ENCODE measurements at regions not wholly inside any gene's neighbourhood (a gene's known extent, or its start where the extent isn't known, plus 50 kb on each side); places are given as distances from the start of the nearest gene placed in this dataset.

GRCh38 chr3:148042663-148043445, 633.7 kb downstream of the ZIC1 start:
- Histone ChIP-seq H3K9ac (ENCODE audit: low read depth in 1 of 2, low read length in 2 of 2) (no peak overlapping the region), H3K36me3 (ENCODE audit: control insufficient read depth in 2 of 2, insufficient read depth in 2 of 2, low read length in 2 of 2) (no peaks in the 10 kb centered on the region)

DNA sequence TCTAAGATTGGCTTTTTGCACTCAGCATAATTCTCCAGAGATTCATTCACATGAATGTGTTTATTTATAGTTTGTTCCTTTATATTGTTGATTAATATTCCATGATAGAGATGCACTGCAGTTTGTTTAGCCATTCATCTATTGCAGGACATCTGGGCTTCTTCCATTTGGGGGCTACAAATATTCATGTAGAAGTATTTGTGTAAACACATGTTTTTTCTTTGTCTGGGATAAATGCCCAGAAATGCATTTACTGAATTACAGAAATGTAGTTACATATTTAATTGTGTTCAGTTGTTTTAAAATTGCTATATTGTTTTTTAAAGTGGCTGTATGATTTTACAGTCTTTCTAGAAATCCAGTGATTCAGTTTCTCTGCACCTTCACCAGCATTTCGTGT, 635.0 kb downstream of the ZIC1 start:
- Histone ChIP-seq H3K27ac (ENCODE audit: low read depth in 2 of 2, low read length in 2 of 2) (no peak overlapping the region), H3K9ac (ENCODE audit: low read depth in 1 of 2, low read length in 2 of 2) (no peak overlapping the region), H3K9me3 (ENCODE audit: control insufficient read depth in 2 of 2, low read length in 2 of 2) (no peaks in the 10 kb centered on the region), H3K36me3 (ENCODE audit: control insufficient read depth in 2 of 2, insufficient read depth in 2 of 2, low read length in 2 of 2) (no peaks in the 10 kb centered on the region), H3K27me3 (ENCODE audit: control insufficient read depth in 2 of 2, insufficient read depth in 2 of 2, low read length in 2 of 2) (no peaks in the 10 kb centered on the region), H3K4me1 (ENCODE audit: control insufficient read depth in 2 of 2, insufficient read depth in 2 of 2, low read length in 2 of 2) (no peaks in the 10 kb centered on the region), H3K4me3 (ENCODE audit: low read length in 2 of 2) (no peak overlapping the region)

More at GRCh38 chr3:148042663-148043445, 633.7 kb downstream of the ZIC1 start:
- no peaks in the 10 kb centered on the region for H3K27me3 ChIP-seq (ENCODE audit: control insufficient read depth in 2 of 2, insufficient read depth in 2 of 2, low read length in 2 of 2)
- H3K9me3 ChIP-seq (ENCODE audit: control insufficient read depth in 2 of 2, low read length in 2 of 2) = no peaks in the 10 kb centered on the region
- H3K27ac ChIP-seq (ENCODE audit: low read depth in 2 of 2, low read length in 2 of 2) = no peak overlapping the region
- H3K4me1 ChIP-seq (ENCODE audit: control insufficient read depth in 2 of 2, insufficient read depth in 2 of 2, low read length in 2 of 2) = no peaks in the 10 kb centered on the region
- H3K4me3 ChIP-seq (ENCODE audit: low read length in 2 of 2) = no peak overlapping the region

DNA sequence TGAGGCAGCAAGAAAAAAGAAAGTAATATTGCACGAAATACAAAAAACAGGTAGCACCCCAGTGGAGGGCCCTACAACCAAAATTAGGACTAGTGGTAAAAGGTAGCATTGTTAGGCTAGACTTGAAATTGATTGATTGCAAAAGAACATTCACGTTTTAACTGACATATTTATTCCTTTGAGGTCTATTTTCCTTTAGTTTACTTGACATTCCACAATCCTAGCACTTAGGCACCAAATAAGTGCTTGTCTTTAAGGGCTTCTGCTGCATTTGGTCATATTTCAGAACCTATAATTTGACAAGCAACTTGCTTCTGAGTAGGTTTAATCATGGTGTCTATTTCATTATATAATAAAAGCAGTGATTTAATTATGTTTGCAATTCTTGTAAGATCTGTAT, 642.7 kb upstream of the AGTR1 start:
- no peak overlapping the region for H3K9ac ChIP-seq (ENCODE audit: low read depth in 1 of 2, low read length in 2 of 2)
- H3K9me3 ChIP-seq (ENCODE audit: control insufficient read depth in 2 of 2, low read length in 2 of 2) = no peaks in the 10 kb centered on the region
- no peaks in the 10 kb centered on the region for H3K27me3 ChIP-seq (ENCODE audit: control insufficient read depth in 2 of 2, insufficient read depth in 2 of 2, low read length in 2 of 2)
- H3K36me3 ChIP-seq (ENCODE audit: control insufficient read depth in 2 of 2, insufficient read depth in 2 of 2, low read length in 2 of 2) = no peaks in the 10 kb centered on the region
- no peak overlapping the region for H3K4me3 ChIP-seq (ENCODE audit: low read length in 2 of 2)
- H3K27ac ChIP-seq (ENCODE audit: low read depth in 2 of 2, low read length in 2 of 2) = no peak overlapping the region
- no peaks in the 10 kb centered on the region for H3K4me1 ChIP-seq (ENCODE audit: control insufficient read depth in 2 of 2, insufficient read depth in 2 of 2, low read length in 2 of 2)

GRCh38 chr3:148062590-148062989, 635.1 kb upstream of the AGTR1 start:
- Histone ChIP-seq H3K9ac (ENCODE audit: low read depth in 1 of 2, low read length in 2 of 2) (no peak overlapping the region), H3K4me3 (ENCODE audit: low read length in 2 of 2) (no peak overlapping the region), H3K4me1 (ENCODE audit: control insufficient read depth in 2 of 2, insufficient read depth in 2 of 2, low read length in 2 of 2) (no peaks in the 10 kb centered on the region), H3K9me3 (ENCODE audit: control insufficient read depth in 2 of 2, low read length in 2 of 2) (no peaks in the 10 kb centered on the region), H3K27ac (ENCODE audit: low read depth in 2 of 2, low read length in 2 of 2) (no peak overlapping the region), H3K27me3 (ENCODE audit: control insufficient read depth in 2 of 2, insufficient read depth in 2 of 2, low read length in 2 of 2) (no peaks in the 10 kb centered on the region), H3K36me3 (ENCODE audit: control insufficient read depth in 2 of 2, insufficient read depth in 2 of 2, low read length in 2 of 2) (no peaks in the 10 kb centered on the region)

DNA sequence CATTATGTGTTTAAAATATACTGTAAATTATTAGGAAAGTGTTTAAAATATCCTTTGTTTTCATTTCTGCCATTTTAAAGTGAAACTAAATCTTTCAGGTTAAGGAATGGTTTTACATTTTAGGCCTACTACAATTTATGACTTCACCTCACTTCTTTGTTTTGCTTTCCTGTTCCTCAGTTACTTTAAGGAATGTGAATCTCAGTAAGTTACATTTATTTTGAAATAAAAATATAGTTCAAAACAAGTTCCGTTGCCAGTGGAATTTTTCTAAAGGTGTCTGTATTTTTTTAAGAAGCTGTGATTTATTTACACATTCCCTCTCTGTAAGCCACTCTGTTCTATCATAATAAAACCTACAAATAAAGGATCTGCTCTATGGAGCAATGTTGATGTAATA, 630.9 kb upstream of the AGTR1 start:
- H3K27me3 ChIP-seq (ENCODE audit: control insufficient read depth in 2 of 2, insufficient read depth in 2 of 2, low read length in 2 of 2) = no peaks in the 10 kb centered on the region
- no peak overlapping the region for H3K27ac ChIP-seq (ENCODE audit: low read depth in 2 of 2, low read length in 2 of 2)
- H3K36me3 ChIP-seq (ENCODE audit: control insufficient read depth in 2 of 2, insufficient read depth in 2 of 2, low read length in 2 of 2) = no peaks in the 10 kb centered on the region
- no peak overlapping the region for H3K9ac ChIP-seq (ENCODE audit: low read depth in 1 of 2, low read length in 2 of 2)
- no peaks in the 10 kb centered on the region for H3K4me1 ChIP-seq (ENCODE audit: control insufficient read depth in 2 of 2, insufficient read depth in 2 of 2, low read length in 2 of 2)
- H3K4me3 ChIP-seq (ENCODE audit: low read length in 2 of 2) = no peak overlapping the region
- H3K9me3 ChIP-seq (ENCODE audit: control insufficient read depth in 2 of 2, low read length in 2 of 2) = no peaks in the 10 kb centered on the region

DNA sequence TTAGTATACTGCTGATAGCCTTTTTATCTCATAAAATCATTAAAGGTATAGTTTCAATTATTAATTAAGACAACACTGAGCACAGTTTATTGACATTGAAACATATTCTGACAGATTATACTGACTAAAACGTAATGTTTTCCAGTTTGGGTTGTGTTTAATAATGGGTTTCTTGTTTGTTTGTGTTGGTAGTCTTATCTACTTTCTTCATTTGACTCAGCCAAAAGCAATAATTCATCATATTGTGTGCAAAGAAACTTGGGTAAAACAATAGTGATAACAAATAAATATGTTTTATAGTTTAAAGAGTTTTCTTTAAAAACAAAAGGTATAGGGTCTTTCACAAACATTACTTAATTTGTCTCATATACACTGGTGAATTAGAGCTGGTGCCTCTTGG, 629.2 kb upstream of the AGTR1 start:
- H3K27ac ChIP-seq (ENCODE audit: low read depth in 2 of 2, low read length in 2 of 2) = no peak overlapping the region
- H3K27me3 ChIP-seq (ENCODE audit: control insufficient read depth in 2 of 2, insufficient read depth in 2 of 2, low read length in 2 of 2) = no peaks in the 10 kb centered on the region
- H3K9ac ChIP-seq (ENCODE audit: low read depth in 1 of 2, low read length in 2 of 2) = no peak overlapping the region
- no peak overlapping the region for H3K4me3 ChIP-seq (ENCODE audit: low read length in 2 of 2)
- H3K4me1 ChIP-seq (ENCODE audit: control insufficient read depth in 2 of 2, insufficient read depth in 2 of 2, low read length in 2 of 2) = no peaks in the 10 kb centered on the region
- H3K36me3 ChIP-seq (ENCODE audit: control insufficient read depth in 2 of 2, insufficient read depth in 2 of 2, low read length in 2 of 2) = no peaks in the 10 kb centered on the region
- H3K9me3 ChIP-seq (ENCODE audit: control insufficient read depth in 2 of 2, low read length in 2 of 2) = no peaks in the 10 kb centered on the region

- Histone ChIP-seq H3K4me1 (ENCODE audit: control insufficient read depth in 2 of 2, insufficient read depth in 2 of 2, low read length in 2 of 2) (no peaks in the 10 kb centered on the region), H3K9me3 (ENCODE audit: control insufficient read depth in 2 of 2, low read length in 2 of 2) (no peaks in the 10 kb centered on the region), H3K27ac (ENCODE audit: low read depth in 2 of 2, low read length in 2 of 2) (no peak overlapping the region), H3K27me3 (ENCODE audit: control insufficient read depth in 2 of 2, insufficient read depth in 2 of 2, low read length in 2 of 2) (no peaks in the 10 kb centered on the region), H3K9ac (ENCODE audit: low read depth in 1 of 2, low read length in 2 of 2) (no peak overlapping the region), H3K4me3 (ENCODE audit: low read length in 2 of 2) (no peak overlapping the region), H3K36me3 (ENCODE audit: control insufficient read depth in 2 of 2, insufficient read depth in 2 of 2, low read length in 2 of 2) (no peaks in the 10 kb centered on the region)
Observed at GRCh38 chr3:148070041-148070440, 627.7 kb upstream of the AGTR1 start.

DNA sequence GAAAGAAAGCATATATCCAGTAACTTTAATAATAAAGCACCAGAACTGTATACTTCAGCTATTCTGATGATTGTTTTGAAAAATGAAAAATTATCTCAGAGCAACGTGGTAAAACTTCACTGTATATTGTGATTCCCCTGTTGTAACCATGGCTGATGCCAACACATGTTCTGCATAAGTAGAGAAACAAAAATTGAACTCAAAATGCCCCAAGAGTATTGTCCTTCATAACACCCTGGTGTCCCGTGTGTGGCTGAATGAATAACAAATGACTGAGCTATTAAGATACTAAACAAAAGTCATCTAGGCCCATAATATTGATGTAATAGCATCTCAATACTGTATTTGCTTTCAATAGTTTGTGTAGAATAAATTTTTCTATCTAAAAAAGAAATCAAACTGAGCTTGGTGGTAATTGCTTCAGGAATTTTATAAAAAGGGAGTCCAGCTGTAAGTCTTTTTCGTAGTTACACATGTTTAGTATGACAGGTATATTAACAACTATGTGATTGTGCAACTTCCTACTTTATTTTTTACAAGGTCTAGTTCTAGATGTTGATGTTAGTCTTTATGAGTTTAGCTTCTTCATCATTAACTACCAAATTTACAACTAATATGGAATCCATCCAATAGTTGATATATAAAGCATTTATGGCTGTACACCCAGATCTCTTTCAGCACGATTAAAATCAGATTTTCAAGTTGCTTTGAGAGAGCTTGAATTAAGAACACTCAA, 623.8 kb upstream of the AGTR1 start:
- Histone ChIP-seq H3K27ac (ENCODE audit: low read depth in 2 of 2, low read length in 2 of 2) (no peak overlapping the region), H3K27me3 (ENCODE audit: control insufficient read depth in 2 of 2, insufficient read depth in 2 of 2, low read length in 2 of 2) (no peaks in the 10 kb centered on the region), H3K9ac (ENCODE audit: low read depth in 1 of 2, low read length in 2 of 2) (no peak overlapping the region)

GRCh38 chr3:148074946-148075345, 622.8 kb upstream of the AGTR1 start:
- H3K36me3 ChIP-seq (ENCODE audit: control insufficient read depth in 2 of 2, insufficient read depth in 2 of 2, low read length in 2 of 2) = no peaks in the 10 kb centered on the region
- H3K4me3 ChIP-seq (ENCODE audit: low read length in 2 of 2) = no peak overlapping the region
- no peak overlapping the region for H3K9ac ChIP-seq (ENCODE audit: low read depth in 1 of 2, low read length in 2 of 2)
- no peaks in the 10 kb centered on the region for H3K27me3 ChIP-seq (ENCODE audit: control insufficient read depth in 2 of 2, insufficient read depth in 2 of 2, low read length in 2 of 2)
- H3K9me3 ChIP-seq (ENCODE audit: control insufficient read depth in 2 of 2, low read length in 2 of 2) = no peaks in the 10 kb centered on the region
- H3K27ac ChIP-seq (ENCODE audit: low read depth in 2 of 2, low read length in 2 of 2) = no peak overlapping the region
- no peaks in the 10 kb centered on the region for H3K4me1 ChIP-seq (ENCODE audit: control insufficient read depth in 2 of 2, insufficient read depth in 2 of 2, low read length in 2 of 2)

More for the DNA sequence above, 623.8 kb upstream of the AGTR1 start:
- Histone ChIP-seq H3K36me3 (ENCODE audit: control insufficient read depth in 2 of 2, insufficient read depth in 2 of 2, low read length in 2 of 2) (no peaks in the 10 kb centered on the region), H3K4me3 (ENCODE audit: low read length in 2 of 2) (no peak overlapping the region), H3K9me3 (ENCODE audit: control insufficient read depth in 2 of 2, low read length in 2 of 2) (no peaks in the 10 kb centered on the region), H3K4me1 (ENCODE audit: control insufficient read depth in 2 of 2, insufficient read depth in 2 of 2, low read length in 2 of 2) (no peaks in the 10 kb centered on the region)

- no peaks in the 10 kb centered on the region for H3K36me3 ChIP-seq (ENCODE audit: control insufficient read depth in 2 of 2, insufficient read depth in 2 of 2, low read length in 2 of 2)
- no peak overlapping the region for H3K27ac ChIP-seq (ENCODE audit: low read depth in 2 of 2, low read length in 2 of 2)
- H3K4me3 ChIP-seq (ENCODE audit: low read length in 2 of 2) = no peak overlapping the region
- no peaks in the 10 kb centered on the region for H3K9me3 ChIP-seq (ENCODE audit: control insufficient read depth in 2 of 2, low read length in 2 of 2)
- H3K27me3 ChIP-seq (ENCODE audit: control insufficient read depth in 2 of 2, insufficient read depth in 2 of 2, low read length in 2 of 2) = no peaks in the 10 kb centered on the region
- no peaks in the 10 kb centered on the region for H3K4me1 ChIP-seq (ENCODE audit: control insufficient read depth in 2 of 2, insufficient read depth in 2 of 2, low read length in 2 of 2)
- no peak overlapping the region for H3K9ac ChIP-seq (ENCODE audit: low read depth in 1 of 2, low read length in 2 of 2)
Observed at GRCh38 chr3:148075771-148076716, 621.7 kb upstream of the AGTR1 start.

All from mucosa of rectum (tissue), 2 donors.